Activated T-helper 17 cell treated with anti-CD3 and anti-CD28 coated beads, Interleukin-2, amount 50 U/mL, for 72 hours (primary cell): ENCODE measurements at regions not wholly inside any gene's neighbourhood (a gene's known extent, or its start where the extent isn't known, plus 50 kb on each side); places are given as distances from the start of the nearest gene placed in this dataset.
"Not testable (repeated sequence)": the region's sequence is repeated elsewhere in the genome, so short reads cannot be mapped to it uniquely, and the experiment has no call there.

Experiments used
- ATAC-seq: fragments of 150-1000 bp; cut with Tn5 transposase; replicated peaks from 2 replicates; pipeline ENCODE4 v1.10.0; 2021; ENCODE audit warnings: mild to moderate bottlenecking, moderate library complexity
- H3K27ac Mint-ChIP-seq: one replicate; pipeline ENCODE4 v1.8.0; 2022; ENCODE audit warnings: mixed read lengths
- H3K27me3 Mint-ChIP-seq: one replicate; pipeline ENCODE4 v1.8.0; 2022; ENCODE audit warnings: mixed read lengths
- H3K36me3 Mint-ChIP-seq: one replicate; pipeline ENCODE4 v1.8.0; 2022; ENCODE audit warnings: low read depth, mild to moderate bottlenecking, mixed read lengths
- H3K4me1 Mint-ChIP-seq: one replicate; pipeline ENCODE4 v1.8.0; 2022; ENCODE audit warnings: mixed read lengths
- H3K4me3 Mint-ChIP-seq: one replicate; pipeline ENCODE4 v1.8.0; 2022; ENCODE audit warnings: mild to moderate bottlenecking, mixed read lengths
- H3K9me3 Mint-ChIP-seq: one replicate; pipeline ENCODE4 v1.8.0; 2022; ENCODE audit warnings: mixed read lengths

DNA sequence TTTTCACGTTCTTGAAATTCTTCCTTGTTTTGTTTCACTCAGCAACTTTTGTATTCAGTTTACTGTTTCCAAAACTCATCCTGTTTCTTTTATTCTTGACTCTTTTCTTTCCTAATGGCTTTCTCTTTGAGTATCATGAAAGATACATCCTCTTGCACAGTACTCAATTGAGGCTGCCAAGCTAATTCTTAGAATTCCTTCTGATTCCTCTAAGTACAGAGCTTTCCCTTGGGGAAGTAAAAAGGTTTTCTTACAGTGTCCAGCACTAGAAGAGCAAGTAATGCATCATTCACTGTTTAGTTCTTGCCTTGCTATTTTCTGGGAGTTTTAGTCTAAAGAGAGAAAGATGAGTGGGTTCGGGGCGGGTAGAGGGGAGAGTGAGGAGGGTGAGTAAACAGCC, 154.1 kb downstream of the NEDD1 start:
- H3K9me3 Mint-ChIP-seq: peaks cover 10% of the 10 kb centered on the region
- no peaks in the 10 kb centered on the region for H3K4me1 Mint-ChIP-seq
- H3K36me3 Mint-ChIP-seq: no peaks in the 10 kb centered on the region
- peaks cover 15% of the 10 kb centered on the region for H3K27me3 Mint-ChIP-seq
- H3K27ac Mint-ChIP-seq: no peak overlapping the region
- no peak overlapping the region for H3K4me3 Mint-ChIP-seq
- ATAC-seq: no peak

DNA sequence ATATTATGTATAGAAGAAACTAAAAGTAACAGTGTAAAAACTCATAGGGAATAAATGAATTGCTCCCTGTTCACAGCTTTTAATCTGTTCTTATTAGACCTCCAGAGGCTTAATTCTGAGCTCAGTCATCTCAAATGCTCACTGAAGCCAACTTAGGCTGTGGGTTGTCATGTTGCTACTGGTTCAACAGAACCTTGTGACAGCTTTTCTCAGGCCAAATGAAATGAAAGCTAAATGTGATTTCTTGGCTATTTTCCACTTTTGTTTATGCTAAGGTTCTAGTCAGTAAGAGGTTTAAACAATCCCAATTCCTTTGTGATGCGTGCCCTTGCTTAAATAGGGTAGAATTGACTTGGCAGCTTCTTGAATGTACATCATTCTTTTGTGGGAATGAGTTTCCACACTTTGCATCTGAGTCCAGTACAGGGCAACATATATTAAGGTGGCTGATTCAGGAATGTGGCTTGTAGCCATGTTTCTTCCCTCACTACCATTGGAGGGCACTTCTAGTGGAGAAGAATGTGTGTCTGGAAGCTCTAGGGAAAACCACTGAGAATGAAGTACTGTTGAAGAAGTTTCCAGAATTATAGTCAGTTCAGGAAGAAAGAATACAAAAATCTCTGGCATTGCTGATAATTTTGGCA, 156.4 kb downstream of the NEDD1 start:
- Mint-ChIP-seq H3K4me1 (no peaks in the 10 kb centered on the region), H3K27ac (no peak overlapping the region), H3K36me3 (no peaks in the 10 kb centered on the region), H3K9me3 (no peaks in the 10 kb centered on the region), H3K4me3 (no peak overlapping the region), H3K27me3 (peaks cover 15% of the 10 kb centered on the region)
- ATAC-seq: no peak

DNA sequence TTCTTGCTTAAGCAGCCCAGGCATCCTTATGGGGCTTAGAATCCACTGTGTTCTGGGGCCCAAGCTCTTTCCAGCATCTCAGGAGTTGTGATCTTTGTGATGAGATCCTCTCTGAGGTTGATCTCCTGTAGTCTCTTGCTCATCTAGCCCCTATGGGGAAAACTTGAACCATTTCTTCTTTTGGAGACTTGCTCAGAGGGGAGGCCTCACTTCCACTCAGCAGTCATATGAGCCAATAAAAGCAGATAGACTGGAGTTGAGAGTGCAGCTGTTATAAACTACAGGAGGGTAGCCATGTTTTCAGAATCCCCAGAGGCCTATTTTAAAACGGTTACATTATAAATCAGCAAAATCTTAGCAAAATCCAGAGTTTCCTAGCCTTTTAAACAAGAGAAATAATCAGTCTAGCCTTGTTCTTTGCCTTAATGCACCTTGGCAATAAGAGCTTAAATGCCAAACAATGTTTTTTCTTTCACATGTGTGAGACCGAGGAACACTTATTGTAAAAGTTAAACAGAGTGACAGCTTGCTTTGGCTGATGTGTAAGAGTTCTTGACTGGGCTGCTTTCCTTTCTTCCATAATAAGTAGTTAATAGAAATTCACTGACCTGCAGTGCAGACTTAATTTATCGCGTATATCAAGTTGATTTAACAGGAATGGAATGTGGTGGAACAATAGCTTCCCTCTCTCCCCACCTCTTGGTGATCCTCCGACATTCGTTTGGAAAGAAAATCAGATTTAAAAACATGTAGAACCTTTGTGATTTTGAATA, 168.3 kb downstream of the NEDD1 start:
- no peak for ATAC-seq
- H3K9me3 Mint-ChIP-seq: no peaks in the 10 kb centered on the region
- H3K36me3 Mint-ChIP-seq: no peaks in the 10 kb centered on the region

DNA sequence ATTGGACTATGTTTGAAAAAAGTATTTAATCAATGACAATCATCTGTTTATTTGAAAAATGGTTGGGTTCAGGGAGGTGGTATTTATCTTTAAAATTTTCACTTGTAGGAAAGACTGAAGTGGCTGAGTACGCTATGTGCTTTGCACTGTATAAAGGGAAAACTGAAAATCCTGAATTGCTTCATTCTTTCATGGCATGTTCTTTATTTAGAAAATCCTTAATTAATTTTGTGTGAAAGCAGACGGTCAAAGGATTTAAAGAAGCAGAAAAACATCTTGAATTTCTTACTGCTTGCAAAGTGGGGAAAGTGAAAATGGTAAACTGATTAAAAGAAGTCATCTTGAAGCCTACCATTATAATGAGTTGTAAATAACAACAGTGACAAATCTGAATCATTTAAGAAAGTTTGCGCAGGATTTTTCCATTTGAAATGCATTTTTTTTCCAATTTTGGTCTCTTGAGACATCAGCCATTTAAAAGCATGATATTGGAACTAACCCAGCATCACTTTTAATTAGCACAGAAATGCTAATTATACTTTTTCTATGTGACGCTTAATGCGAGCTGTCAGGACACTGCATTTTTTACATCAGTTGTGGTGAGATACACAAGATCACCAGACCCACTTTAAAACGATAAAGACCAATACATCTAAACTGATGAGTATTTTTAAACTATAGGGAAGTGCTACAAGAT, 169.0 kb downstream of the NEDD1 start:
- H3K4me3 Mint-ChIP-seq: no peak overlapping the region
- no peak overlapping the region for H3K27ac Mint-ChIP-seq
- H3K36me3 Mint-ChIP-seq: no peaks in the 10 kb centered on the region
- no peaks in the 10 kb centered on the region for H3K9me3 Mint-ChIP-seq
- no peaks in the 10 kb centered on the region for H3K4me1 Mint-ChIP-seq
- ATAC-seq: no peak
- peaks cover 15% of the 10 kb centered on the region for H3K27me3 Mint-ChIP-seq

More for the DNA sequence above, 168.3 kb downstream of the NEDD1 start:
- H3K27ac Mint-ChIP-seq: no peak overlapping the region
- no peak overlapping the region for H3K4me3 Mint-ChIP-seq
- H3K4me1 Mint-ChIP-seq: no peaks in the 10 kb centered on the region
- H3K27me3 Mint-ChIP-seq: peaks cover 15% of the 10 kb centered on the region

DNA sequence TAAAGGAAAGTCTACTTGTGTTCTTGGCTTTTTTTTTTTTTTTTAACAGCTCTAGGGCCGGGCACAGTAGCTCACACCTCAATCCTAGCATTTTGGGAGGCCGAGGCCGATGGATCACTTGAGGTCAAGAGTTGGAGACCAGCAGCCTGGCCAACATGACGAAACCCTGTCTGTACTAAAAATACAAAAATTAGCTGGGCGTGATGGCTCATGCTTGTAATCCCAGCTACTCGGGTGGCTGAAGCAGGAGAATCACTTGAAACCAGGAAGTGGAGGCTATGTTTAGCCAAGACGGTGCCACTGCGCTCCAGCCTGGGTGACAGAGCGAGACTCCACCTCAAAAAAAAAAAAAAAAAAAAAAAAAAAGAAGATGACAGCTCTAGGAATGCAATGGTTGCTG, 169.9 kb downstream of the NEDD1 start:
- not testable (repeated sequence) for H3K36me3 Mint-ChIP-seq, H3K27ac Mint-ChIP-seq, H3K4me1 Mint-ChIP-seq, H3K9me3 Mint-ChIP-seq, ATAC-seq, H3K4me3 Mint-ChIP-seq
- H3K27me3 Mint-ChIP-seq: peaks cover 15% of the 10 kb centered on the region

DNA sequence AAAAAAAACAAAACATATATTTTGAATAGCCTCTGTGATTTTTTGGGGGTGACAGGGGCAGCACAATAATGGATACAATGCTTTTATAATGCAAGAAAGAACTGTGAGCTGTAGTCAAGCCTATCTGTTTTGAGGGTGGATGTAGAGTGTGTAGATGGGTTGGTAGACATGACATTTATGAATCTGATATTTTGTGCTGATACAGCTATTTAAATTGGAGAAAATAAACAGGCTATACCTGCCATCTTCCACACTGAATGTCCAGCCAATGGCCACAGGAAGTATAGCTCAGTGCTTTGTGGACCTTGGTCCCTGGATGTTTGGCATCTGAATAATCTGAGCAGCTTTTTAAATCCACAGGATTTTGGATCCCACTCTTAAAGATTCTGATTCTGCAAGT, 175.0 kb downstream of the NEDD1 start:
- H3K27ac Mint-ChIP-seq: no peak overlapping the region
- H3K9me3 Mint-ChIP-seq: no peaks in the 10 kb centered on the region
- H3K4me3 Mint-ChIP-seq: no peak overlapping the region
- ATAC-seq: no peak
- peaks cover 9% of the 10 kb centered on the region for H3K27me3 Mint-ChIP-seq
- no peaks in the 10 kb centered on the region for H3K4me1 Mint-ChIP-seq
- no peaks in the 10 kb centered on the region for H3K36me3 Mint-ChIP-seq

DNA sequence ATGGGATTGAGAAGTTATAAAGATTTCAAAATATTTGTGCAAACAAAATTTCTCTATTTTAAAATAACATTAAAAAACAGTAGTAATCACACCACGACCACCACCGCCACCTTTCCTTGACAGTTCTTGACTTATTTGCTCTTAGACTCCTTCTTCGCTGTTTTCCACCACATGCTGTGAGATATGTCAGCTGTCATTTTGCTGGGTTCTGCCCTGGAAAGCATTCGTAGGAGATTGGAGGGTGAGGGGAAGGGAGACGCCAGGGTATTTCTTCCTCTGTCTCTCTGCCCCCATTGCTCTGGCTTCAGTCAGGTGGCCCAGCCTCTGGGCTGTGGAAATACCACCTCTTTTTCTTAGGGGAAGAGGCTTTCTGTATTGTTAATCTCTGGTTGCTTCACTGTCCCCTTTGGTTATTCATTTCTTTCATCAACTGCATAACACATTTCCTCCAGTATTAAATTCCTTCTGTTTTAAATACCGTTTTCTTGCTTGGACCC, 186.2 kb downstream of the NEDD1 start:
- no peaks in the 10 kb centered on the region for H3K4me1 Mint-ChIP-seq
- ATAC-seq: no peak
- no peaks in the 10 kb centered on the region for H3K36me3 Mint-ChIP-seq
- no peak overlapping the region for H3K27ac Mint-ChIP-seq
- H3K27me3 Mint-ChIP-seq: peaks cover 11% of the 10 kb centered on the region
- H3K9me3 Mint-ChIP-seq: no peaks in the 10 kb centered on the region
- H3K4me3 Mint-ChIP-seq: no peak overlapping the region

DNA sequence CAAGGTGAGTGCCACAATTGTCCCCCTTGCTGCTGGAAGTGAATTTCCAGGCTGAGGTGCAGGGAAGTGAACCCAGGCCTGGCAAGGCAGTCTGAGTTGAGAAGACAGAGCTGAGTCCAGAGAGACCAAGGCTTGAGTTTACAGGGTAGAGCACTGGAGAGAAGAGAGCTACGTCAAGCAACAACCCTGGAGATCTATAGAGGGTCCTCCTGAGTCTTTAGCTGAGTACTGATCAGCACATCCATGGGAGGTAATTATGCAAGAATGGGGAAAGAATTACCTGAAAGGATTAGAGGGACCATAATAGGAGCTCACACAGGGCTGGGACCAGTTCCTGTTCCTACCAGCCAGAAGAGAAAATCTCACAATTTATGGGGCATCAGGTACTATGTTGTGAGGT, 190.7 kb downstream of the NEDD1 start:
- ATAC-seq: no peak
- no peaks in the 10 kb centered on the region for H3K9me3 Mint-ChIP-seq
- H3K27ac Mint-ChIP-seq: no peak overlapping the region
- no peaks in the 10 kb centered on the region for H3K36me3 Mint-ChIP-seq
- H3K4me3 Mint-ChIP-seq: no peak overlapping the region
- H3K4me1 Mint-ChIP-seq: no peaks in the 10 kb centered on the region
- H3K27me3 Mint-ChIP-seq: peaks cover 3% of the 10 kb centered on the region

DNA sequence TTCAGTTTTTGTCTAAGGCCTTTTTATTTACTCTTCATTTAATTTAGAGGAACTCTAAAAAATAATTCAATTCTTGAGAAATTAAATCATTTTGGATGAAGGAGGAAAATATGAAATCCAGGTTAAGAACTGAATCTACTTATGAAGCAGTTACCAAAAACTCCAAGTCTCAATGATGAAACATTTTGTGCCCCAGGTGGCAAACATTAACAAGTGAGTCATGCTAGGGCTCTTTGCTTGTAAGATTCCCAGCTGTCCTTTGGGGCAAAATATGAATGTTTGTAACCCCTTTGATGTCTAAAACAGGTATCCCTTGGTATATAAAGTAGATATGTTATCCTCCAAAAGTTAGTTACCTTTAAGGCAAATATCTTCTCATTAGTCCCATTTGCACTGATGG, 202.4 kb downstream of the NEDD1 start:
- Mint-ChIP-seq H3K4me3 (no peak overlapping the region), H3K4me1 (no peaks in the 10 kb centered on the region), H3K36me3 (no peaks in the 10 kb centered on the region), H3K27ac (no peak overlapping the region), H3K27me3 (peaks cover 15% of the 10 kb centered on the region), H3K9me3 (peaks cover 9% of the 10 kb centered on the region)
- no peak for ATAC-seq

DNA sequence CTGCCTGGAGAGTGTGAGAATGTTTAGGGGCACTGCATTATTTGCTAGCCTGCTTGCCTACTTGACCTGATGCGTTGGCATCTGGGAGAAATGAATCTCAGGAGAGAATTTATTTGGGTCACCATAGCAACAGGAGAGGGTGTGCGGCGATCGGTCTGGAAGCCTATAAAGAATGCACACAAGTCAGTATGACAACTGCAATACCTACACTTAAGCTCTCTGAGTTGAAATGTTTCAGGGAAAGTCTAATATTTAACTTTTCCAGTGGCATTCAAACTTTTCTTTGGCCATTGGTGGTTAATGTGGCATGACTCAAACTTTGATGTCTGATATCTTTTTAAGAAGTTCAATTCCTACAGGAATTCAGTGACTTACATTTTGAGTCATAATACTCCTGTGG, 205.1 kb downstream of the NEDD1 start:
- Mint-ChIP-seq H3K4me1 (no peaks in the 10 kb centered on the region), H3K36me3 (no peaks in the 10 kb centered on the region), H3K4me3 (no peak overlapping the region), H3K27me3 (peaks cover 16% of the 10 kb centered on the region), H3K27ac (no peak overlapping the region), H3K9me3 (peaks cover 2% of the 10 kb centered on the region)
- no peak for ATAC-seq

DNA sequence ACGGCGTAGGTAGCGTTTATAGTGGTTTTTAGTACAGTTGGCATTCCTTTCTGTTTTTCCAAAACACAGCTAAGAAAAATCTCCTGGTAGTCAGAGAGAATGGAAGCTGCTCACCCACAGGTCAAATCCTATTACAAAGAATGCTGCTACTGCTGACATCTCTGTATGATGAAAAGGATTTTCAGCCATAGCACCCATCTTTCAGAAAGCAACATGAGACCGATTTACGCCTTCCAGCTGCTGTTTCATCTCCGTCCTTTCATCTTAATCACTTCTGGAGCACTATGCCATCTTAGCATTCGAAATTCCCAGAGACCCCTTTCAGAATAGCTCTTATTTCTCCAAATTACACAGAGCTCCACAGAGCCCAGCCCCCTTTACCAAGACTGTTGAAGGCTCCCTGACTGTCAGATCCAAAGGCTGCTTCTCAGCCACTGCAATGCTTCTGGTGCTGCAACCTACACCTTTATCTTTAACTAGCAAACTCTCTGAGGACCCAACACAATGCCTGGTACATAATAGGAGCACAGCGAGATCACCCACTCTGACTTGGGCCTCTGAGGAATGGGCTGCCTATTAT, 211.8 kb downstream of the NEDD1 start:
- H3K4me3 Mint-ChIP-seq: no peak overlapping the region
- no peaks in the 10 kb centered on the region for H3K4me1 Mint-ChIP-seq
- H3K27me3 Mint-ChIP-seq: peaks cover 9% of the 10 kb centered on the region
- H3K27ac Mint-ChIP-seq: no peak overlapping the region
- no peaks in the 10 kb centered on the region for H3K36me3 Mint-ChIP-seq
- H3K9me3 Mint-ChIP-seq: no peaks in the 10 kb centered on the region
- no peak for ATAC-seq

DNA sequence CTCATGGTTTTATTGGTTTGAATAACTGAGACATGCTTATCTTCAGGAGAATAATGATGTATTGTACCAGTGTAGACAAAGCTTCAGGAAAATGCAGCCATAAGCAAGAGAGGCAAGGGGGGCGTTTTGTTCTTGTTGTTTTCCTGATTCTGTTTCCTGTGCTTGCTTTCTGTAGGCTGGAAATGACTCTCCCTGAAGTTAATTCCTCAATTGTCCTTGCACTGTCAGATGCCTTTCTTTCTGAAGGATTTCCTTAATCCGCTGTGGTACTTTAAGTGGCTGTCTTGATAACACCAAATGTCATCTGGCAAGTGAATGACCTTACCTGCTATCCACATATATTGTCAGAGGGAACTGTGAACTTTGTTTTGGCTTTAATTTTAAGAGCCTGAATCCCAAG, 220.0 kb downstream of the NEDD1 start:
- Mint-ChIP-seq H3K36me3 (no peaks in the 10 kb centered on the region), H3K27me3 (peaks cover 16% of the 10 kb centered on the region), H3K27ac (no peak overlapping the region), H3K4me3 (no peak overlapping the region), H3K9me3 (peaks cover 5% of the 10 kb centered on the region), H3K4me1 (no peaks in the 10 kb centered on the region)
- no peak for ATAC-seq

DNA sequence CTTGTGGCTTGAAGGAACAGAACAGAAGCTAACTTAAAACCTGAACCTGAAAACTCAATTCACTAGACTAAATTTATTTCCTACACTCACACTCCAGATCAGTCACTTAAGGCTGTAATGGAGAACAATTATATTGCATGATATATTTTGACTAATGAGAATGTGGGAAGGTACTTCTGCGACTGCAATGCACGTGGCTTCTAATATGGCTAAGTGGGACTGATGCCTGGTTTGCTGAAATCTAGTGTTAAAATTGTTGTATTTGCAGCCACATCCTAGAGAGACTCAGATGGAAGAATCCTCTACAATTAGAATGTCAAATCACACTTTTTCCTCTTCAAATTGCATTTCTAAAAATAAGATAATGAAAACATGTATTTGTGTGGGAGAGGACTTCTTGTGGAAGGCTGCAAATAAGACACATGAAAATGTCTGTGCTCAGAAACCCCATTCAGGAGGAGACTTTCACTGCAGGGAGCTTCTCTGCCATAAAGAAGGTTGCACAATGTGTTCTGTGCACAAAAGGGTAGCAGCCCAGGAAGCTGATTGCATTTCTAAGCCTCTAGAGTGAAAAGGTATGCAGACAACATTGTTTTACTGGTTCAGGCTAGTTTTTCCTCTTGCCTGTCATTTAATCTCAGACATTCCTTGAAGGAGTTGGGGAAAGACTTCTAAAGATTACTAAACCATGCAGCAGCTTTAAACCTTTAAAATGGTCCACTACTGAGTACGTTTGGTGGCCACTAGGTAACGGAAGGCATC, 224.3 kb downstream of the NEDD1 start:
- Mint-ChIP-seq H3K36me3 (no peaks in the 10 kb centered on the region), H3K9me3 (peaks cover 5% of the 10 kb centered on the region), H3K27me3 (peaks cover 28% of the 10 kb centered on the region), H3K27ac (no peak overlapping the region), H3K4me1 (no peaks in the 10 kb centered on the region), H3K4me3 (no peak overlapping the region)
- no peak for ATAC-seq

DNA sequence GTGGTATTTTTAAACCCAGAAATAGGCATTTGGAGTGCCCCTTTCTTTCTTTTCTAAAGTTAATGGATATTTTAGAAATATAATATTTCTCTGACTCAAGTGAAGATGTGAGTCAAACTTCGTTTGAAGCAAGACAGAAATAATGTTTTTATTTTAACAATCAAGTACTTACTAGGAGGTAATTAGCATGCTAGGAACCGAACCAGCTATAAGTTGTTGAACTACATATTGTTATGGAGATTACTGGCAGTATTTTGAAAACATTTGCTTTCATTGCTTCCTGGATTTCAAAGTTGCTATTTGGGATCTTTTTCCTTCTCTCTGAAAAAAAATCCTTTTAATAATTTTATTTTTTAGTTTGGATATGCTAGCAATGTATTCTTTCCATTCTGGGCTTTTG, 225.2 kb downstream of the NEDD1 start:
- no peak for ATAC-seq
- no peaks in the 10 kb centered on the region for H3K4me1 Mint-ChIP-seq
- no peaks in the 10 kb centered on the region for H3K36me3 Mint-ChIP-seq
- peaks cover 23% of the 10 kb centered on the region for H3K27me3 Mint-ChIP-seq
- H3K27ac Mint-ChIP-seq: no peak overlapping the region
- H3K4me3 Mint-ChIP-seq: no peak overlapping the region
- peaks cover 5% of the 10 kb centered on the region for H3K9me3 Mint-ChIP-seq
